ENCODE measurements at regions not wholly inside any gene's neighbourhood (a gene's known extent, or its start where the extent isn't known, plus 50 kb on each side); places are given as distances from the start of the nearest gene placed in this dataset.
"Not testable (repeated sequence)": the region's sequence is repeated elsewhere in the genome, so short reads cannot be mapped to it uniquely, and the experiment has no call there.

DNA sequence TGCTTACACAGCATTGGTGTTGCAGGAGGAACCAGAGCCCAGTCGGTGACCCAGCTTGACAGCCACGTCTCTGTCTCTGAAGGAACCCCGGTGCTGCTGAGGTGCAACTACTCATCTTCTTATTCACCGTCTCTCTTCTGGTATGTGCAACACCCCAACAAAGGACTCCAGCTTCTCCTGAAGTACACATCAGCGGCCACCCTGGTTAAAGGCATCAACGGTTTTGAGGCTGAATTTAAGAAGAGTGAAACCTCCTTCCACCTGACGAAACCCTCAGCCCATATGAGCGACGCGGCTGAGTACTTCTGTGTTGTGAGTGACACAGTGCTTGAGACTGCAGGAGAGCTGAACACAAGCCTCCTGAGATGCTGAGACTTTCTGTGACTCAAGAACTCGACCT, 173.3 kb upstream of the OR4E1 start:
- not testable (repeated sequence) for DNase-seq (ENCODE audit: low read depth)

- no peak for DNase-seq (ENCODE audit: low read depth)
Measured at GRCh38 chr14:21846227-21846885, 172.7 kb upstream of the OR4E1 start.

GRCh38 chr14:21840765-21841164, 167.1 kb upstream of the OR4E1 start:
- no peak for DNase-seq (ENCODE audit: low read depth)

- no peak for DNase-seq (ENCODE audit: low read depth)
Measured at GRCh38 chr14:21833836-21834235, 160.2 kb upstream of the OR4E1 start.

- no peak for DNase-seq (ENCODE audit: low read depth)
Measured at GRCh38 chr14:21825845-21826244, 152.2 kb upstream of the OR4E1 start.

- DNase-seq (ENCODE audit: low read depth) = no peak
Measured at GRCh38 chr14:21825149-21825743, 151.6 kb upstream of the OR4E1 start.

- DNase-seq (ENCODE audit: low read depth) = no peak
Measured at GRCh38 chr14:21822109-21822508, 148.5 kb upstream of the OR4E1 start.

DNA sequence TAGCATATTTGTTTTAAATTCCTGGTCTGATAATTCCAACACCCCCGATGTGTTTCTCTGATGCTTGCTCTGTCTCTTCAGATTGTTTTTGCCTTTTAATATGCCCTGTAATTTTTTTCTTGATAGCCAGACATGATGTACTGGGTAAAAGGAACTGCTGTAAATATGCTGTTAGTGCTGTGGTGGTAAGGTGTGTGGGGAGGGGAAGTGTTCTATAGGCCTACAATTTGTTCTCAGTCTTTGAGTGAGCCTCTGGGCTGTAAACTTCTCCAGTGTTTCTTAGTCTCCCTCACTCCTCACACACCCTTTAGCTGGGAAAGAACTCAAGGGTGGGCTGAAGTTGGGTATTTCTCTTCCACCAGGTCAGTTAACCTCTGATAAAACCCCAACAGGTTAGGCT, 147.0 kb upstream of the OR4E1 start:
- no peak for DNase-seq (ENCODE audit: low read depth)

DNA sequence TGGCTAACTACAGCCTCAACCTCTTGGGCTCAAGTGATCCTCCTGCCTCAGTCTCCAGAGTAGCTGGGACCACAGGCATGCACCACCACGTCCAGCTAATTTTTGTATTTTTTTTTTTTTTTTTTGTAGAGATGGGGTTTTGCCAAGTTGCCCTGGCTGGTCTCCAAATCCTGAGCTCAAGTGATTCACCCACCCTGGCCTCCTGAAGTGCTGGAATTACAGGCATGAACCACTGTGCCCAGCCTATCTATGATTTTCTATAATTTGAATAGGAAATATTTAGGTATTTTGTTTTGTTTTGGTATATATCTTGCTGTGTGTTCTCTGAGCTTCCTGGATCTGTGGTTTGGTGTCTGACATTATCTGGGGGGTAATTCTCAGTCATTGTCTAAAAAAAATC, 146.3 kb upstream of the OR4E1 start:
- DNase-seq (ENCODE audit: low read depth) = not testable (repeated sequence)

DNA sequence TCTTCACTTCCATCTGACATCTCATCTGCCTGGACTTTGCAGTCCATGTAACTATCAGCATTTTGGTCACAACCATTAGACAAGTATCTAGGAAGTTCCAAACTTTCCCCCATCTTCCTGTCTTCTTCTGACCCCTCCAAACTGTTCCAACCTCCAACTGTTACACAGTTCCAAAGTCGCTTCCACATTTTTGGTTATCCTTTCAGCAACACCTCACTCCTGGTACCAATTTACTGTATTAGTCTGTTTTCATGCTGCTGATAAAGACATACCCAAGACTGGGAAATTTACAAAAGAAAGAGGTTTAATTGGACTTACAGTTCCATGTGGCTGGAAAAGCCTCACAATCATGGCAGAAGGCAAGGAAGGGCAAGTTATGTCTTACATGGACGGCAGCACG, 143.4 kb upstream of the OR4E1 start:
- DNase-seq (ENCODE audit: low read depth) = not testable (repeated sequence)

DNA sequence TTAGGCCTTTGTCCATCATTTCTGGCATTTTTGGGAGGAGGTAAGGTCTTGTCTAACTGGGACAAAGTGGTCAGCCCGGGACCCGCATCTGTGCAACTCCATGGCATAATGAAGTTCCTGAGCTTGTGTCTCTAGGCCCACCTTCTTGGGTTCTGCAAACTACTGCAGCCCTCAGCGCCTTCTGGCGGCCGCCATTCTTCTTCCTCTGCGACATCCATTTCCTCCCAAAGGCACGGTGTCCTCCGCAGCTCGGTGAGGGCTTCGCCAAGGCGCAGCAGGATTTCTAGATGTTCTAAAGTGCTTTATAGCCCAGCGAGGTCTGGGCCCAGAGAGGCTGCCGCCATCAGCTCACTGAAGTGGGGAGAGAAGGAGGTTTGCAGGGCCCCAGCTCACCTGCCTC, 134.4 kb upstream of the OR4E1 start:
- no peak for DNase-seq (ENCODE audit: low read depth)

DNA sequence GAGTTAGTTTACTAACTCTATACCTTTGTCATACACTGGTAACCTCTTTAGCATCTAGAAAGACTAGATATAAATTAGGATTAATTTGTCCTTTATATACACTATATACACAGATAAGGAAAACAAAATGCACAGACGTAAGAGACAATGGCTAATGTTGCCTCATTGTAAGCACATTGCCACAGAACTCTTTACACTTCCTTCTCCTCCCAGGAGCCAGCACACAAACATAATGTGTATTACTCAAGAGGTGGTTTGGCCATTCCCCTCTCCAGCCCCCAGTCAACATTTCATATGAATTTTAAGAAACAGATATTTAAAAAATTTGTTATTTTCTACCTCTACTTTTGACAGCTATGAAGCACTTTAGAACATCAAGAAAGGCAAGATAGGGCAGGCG, 131.4 kb upstream of the OR4E1 start:
- no peak for DNase-seq (ENCODE audit: low read depth)

GRCh38 chr14:21802441-21802840, 128.8 kb upstream of the OR4E1 start:
- no peak for DNase-seq (ENCODE audit: low read depth)

- no peak for DNase-seq (ENCODE audit: low read depth)
Measured at GRCh38 chr14:21796916-21797315, 123.3 kb upstream of the OR4E1 start.

- no peak for DNase-seq (ENCODE audit: low read depth)
Measured at GRCh38 chr14:21795456-21795855, 121.8 kb upstream of the OR4E1 start.

GRCh38 chr14:21791749-21792148, 118.1 kb upstream of the OR4E1 start:
- DNase-seq (ENCODE audit: low read depth) = no peak

DNA sequence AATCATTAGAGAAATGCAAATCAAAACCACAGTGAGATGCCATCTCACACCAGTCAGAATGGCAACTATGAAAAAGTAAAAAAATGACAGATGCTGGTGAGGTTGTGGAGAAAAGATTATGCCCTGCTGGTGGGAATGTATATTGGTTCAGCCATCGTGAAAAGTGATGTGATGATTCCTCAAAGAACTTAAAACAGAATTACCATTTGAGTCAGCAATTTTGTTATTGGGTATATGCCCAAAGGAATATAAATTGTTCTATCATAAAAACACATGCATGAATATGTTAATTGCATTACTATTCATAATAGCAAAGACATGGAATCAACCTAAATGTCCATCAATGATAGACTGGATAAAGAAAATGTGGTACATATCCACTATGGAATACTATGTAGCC, 115.1 kb upstream of the OR4E1 start:
- not testable (repeated sequence) for DNase-seq (ENCODE audit: low read depth)

DNA sequence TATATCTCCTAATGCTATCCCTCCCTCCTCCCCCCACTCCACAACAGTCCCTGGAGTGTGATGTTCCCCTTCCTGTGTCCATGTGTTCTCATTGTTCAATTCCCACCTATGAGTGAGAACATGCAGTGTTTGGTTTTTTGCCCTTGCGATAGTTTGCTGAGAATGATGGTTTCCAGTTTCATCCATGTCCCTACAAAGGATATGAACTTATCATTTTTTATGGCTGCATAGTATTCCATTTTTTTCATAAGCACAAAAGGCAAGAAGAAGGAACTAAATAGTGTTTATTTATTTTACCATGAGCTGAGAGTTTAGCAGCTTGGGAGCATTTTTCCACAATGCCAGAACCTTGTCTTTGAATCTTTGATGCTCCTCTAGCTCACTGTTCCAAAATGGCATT, 113.6 kb upstream of the OR4E1 start:
- DNase-seq (ENCODE audit: low read depth) = not testable (repeated sequence)

DNA sequence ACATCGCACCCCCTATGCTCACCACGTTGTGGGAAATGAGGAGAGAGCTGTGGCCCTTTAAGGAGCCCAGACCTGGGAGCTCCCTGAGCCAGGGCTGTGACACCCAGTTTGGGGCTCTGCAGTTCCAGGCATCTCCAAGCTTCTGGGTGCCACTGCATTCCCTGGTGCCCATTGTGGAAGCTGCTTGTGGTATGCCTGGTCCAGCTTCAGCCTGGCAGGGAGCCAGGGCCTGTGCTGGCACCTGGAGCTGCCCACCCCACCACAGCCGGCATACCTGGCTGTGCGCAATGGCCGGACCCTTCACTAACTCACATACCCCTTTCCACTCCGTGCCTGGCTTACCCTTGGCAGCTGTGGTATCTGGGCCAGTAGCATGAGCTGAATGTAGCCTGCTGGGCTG, 107.9 kb upstream of the OR4E1 start:
- no peak for DNase-seq (ENCODE audit: low read depth)

- no peak for DNase-seq (ENCODE audit: low read depth)
Measured at GRCh38 chr14:21780429-21781084, 106.9 kb upstream of the OR4E1 start.

- DNase-seq (ENCODE audit: low read depth) = no peak
Measured at GRCh38 chr14:21771671-21772070, 98.1 kb upstream of the OR4E1 start.

DNA sequence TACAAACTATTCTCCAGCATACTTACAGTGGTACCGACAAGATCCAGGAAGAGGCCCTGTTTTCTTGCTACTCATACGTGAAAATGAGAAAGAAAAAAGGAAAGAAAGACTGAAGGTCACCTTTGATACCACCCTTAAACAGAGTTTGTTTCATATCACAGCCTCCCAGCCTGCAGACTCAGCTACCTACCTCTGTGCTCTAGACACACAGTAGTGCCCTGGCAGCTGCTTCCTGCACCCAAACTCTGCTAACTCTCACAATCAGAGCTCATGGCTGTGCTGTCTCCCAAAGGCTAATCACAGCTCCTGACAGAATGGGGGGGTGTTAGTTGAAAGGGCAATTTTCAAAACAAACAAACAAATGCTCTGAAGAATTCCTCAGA, 95.2 kb upstream of the OR4E1 start:
- no peak for DNase-seq (ENCODE audit: low read depth)

GRCh38 chr14:21768116-21768874, 94.7 kb upstream of the OR4E1 start:
- DNase-seq (ENCODE audit: low read depth) = no peak
